ENCODE measurements at regions not wholly inside any gene's neighbourhood (a gene's known extent, or its start where the extent isn't known, plus 50 kb on each side); places are given as distances from the start of the nearest gene placed in this dataset.

- no peak for TF ChIP-seq CTCF (IDR thresholded peaks at IDR 0.05)
- no peak for TF ChIP-seq POLR2A (IDR thresholded peaks at IDR 0.05)
- Histone ChIP-seq H3K27ac (no peak overlapping the region), H3K27me3 (no peaks in the 10 kb centered on the region), H3K9me3 (replicated peaks in 1 of 3) (no peaks in the 10 kb centered on the region), H3K4me3 (no peak overlapping the region), H3K4me1 (replicated peaks in 1 of 2) (peaks cover 6 to 8% of the 10 kb centered on the region in 2 donors), H3K36me3 (replicated peaks in 1 of 2) (no peaks in the 10 kb centered on the region)
- intact Hi-C loops (cut with DNase I): no loop called here
- WGBS, 4 donors: 63 to 83% (median 68%) methylated on average over 2 to 4 of the region's 4 CpGs
- DNase-seq: no peak
These were observed 216.6 kb upstream of the PWP1 start for GRCh38 chr12:107469011-107469410.

- DNase-seq: no peak
- Histone ChIP-seq H3K36me3 (replicated peaks in 1 of 2) (no peaks in the 10 kb centered on the region), H3K27me3 (no peaks in the 10 kb centered on the region), H3K9me3 (replicated peaks in 1 of 3) (no peaks in the 10 kb centered on the region), H3K4me3 (no peak overlapping the region), H3K4me1 (replicated peaks in 1 of 2) (peaks cover 6 to 8% of the 10 kb centered on the region in 2 donors), H3K27ac (no peak overlapping the region)
- no peak for TF ChIP-seq POLR2A (IDR thresholded peaks at IDR 0.05)
- 81 to 88% (median 84%) methylated on average over 5 to 8 of the region's 8 CpGs for WGBS, 4 donors
- intact Hi-C loops (cut with DNase I): no loop called here
These were observed 215.0 kb upstream of the PWP1 start for GRCh38 chr12:107470645-107471044.

- H3K9me3 ChIP-seq (replicated peaks in 1 of 3): no peaks in the 10 kb centered on the region
- DNase-seq: no peak
- no peak overlapping the region for H3K4me3 ChIP-seq
- peaks cover 6 to 8% of the 10 kb centered on the region in 2 donors for H3K4me1 ChIP-seq (replicated peaks in 1 of 2)
- no peaks in the 10 kb centered on the region for H3K36me3 ChIP-seq (replicated peaks in 1 of 2)
- TF ChIP-seq POLR2A (IDR thresholded peaks at IDR 0.05) (no peak), CTCF (IDR thresholded peaks at IDR 0.05) (no peak)
- H3K27ac ChIP-seq: no peak overlapping the region
- H3K27me3 ChIP-seq: no peaks in the 10 kb centered on the region
- intact Hi-C loops (cut with DNase I): no loop called here
- WGBS, 4 donors: 89 to 91% (median 90%) methylated on average over 6 of the region's 6 CpGs
These were observed 213.3 kb upstream of the PWP1 start for GRCh38 chr12:107472308-107472707.

GRCh38 chr12:107474099-107474498 lies 211.5 kb upstream of the PWP1 start:
- H3K27me3 ChIP-seq: no peaks in the 10 kb centered on the region
- 79 to 89% (median 87%) methylated on average over 4 to 9 of the region's 9 CpGs for whole genome bisulfite sequencing, 4 donors
- DNase-seq: no peak
- no peaks in the 10 kb centered on the region for H3K4me1 ChIP-seq (replicated peaks in 1 of 2)
- no peak for TF ChIP-seq POLR2A (IDR thresholded peaks at IDR 0.05)
- no peak for TF ChIP-seq CTCF (IDR thresholded peaks at IDR 0.05)
- no peaks in the 10 kb centered on the region for H3K9me3 ChIP-seq (replicated peaks in 1 of 3)
- H3K27ac ChIP-seq: no peak overlapping the region
- no peaks in the 10 kb centered on the region for H3K36me3 ChIP-seq (replicated peaks in 1 of 2)
- intact Hi-C loops (cut with DNase I): no loop called here
- H3K4me3 ChIP-seq: no peak overlapping the region

GRCh38 chr12:107474639-107475539 lies 210.7 kb upstream of the PWP1 start:
- Histone ChIP-seq H3K27ac (no peak overlapping the region), H3K9me3 (replicated peaks in 1 of 3) (no peaks in the 10 kb centered on the region), H3K27me3 (no peaks in the 10 kb centered on the region), H3K4me1 (replicated peaks in 1 of 2) (no peaks in the 10 kb centered on the region), H3K4me3 (no peak overlapping the region), H3K36me3 (replicated peaks in 1 of 2) (no peaks in the 10 kb centered on the region)
- intact Hi-C loops (cut with DNase I): no loop called here
- WGBS, 4 donors: 66 to 91% (median 78%) methylated on average over 4 of the region's 4 CpGs
- no peak for DNase-seq
- TF ChIP-seq POLR2A (IDR thresholded peaks at IDR 0.05) (no peak), CTCF (IDR thresholded peaks at IDR 0.05) (no peak)
